GM12878 (cell line): ENCODE measurements at regions not wholly inside any gene's neighbourhood (a gene's known extent, or its start where the extent isn't known, plus 50 kb on each side); places are given as distances from the start of the nearest gene placed in this dataset.

Source experiments
- CEBPB ChIP-seq, 2 experiments: fragments of 150-350 bp in 1 of 2; IDR thresholded peaks; 2 replicates each; pipeline ENCODE4 v1.6.1; 2012 to 2014; ENCODE audit warnings: low read depth in 2 of 2, low read length in 2 of 2, borderline replicate concordance in 1 of 2, inconsistent platforms in 1 of 2
- CTCF ChIP-seq, 3 experiments: IDR thresholded peaks in 2 of 3; conservative IDR thresholded peaks in 1 of 3; 2 replicates each; pipeline ENCODE4 v1.5.1; 2011; ENCODE audit warnings: low read depth in 3 of 3, low read length in 3 of 3, mild to moderate bottlenecking in 3 of 3, control low read depth in 2 of 3, moderate library complexity in 2 of 3, inconsistent platforms in 1 of 3, mixed read lengths in 1 of 3; ENCODE audit not compliant: control insufficient read depth in 2 of 3, insufficient read depth in 1 of 3; ENCODE audit errors: extremely low read depth in 1 of 3
- EZH2 ChIP-seq: IDR thresholded peaks from 2 replicates; pipeline ENCODE4 v1.6.1; 2012; ENCODE audit warnings: low read depth, mild to moderate bottlenecking, control low read depth, inconsistent platforms, low read length, borderline replicate concordance; ENCODE audit not compliant: control insufficient read depth
- HDAC2 ChIP-seq: fragments of 200-600 bp; sonication (generic); IDR thresholded peaks from 2 replicates; pipeline ENCODE4 v1.6.1; 2017
- NR2C2 ChIP-seq: IDR thresholded peaks from 2 replicates; pipeline ENCODE4 v1.6.1; 2011; ENCODE audit warnings: borderline replicate concordance, low read depth; ENCODE audit not compliant: control insufficient read depth, insufficient read length
- NR2F1 ChIP-seq: fragments of 450-650 bp; conservative IDR thresholded peaks from 2 replicates; pipeline ENCODE4 v1.6.1; 2017; ENCODE audit warnings: mild to moderate bottlenecking
- POLR2A ChIP-seq: IDR thresholded peaks from 2 replicates; pipeline ENCODE4 v1.6.1; 2011; ENCODE audit warnings: low read depth, mild to moderate bottlenecking, low read length
- POLR2AphosphoS5 ChIP-seq: IDR thresholded peaks from 2 replicates; pipeline ENCODE4 v1.6.1; 2011; ENCODE audit warnings: mild to moderate bottlenecking, low read length, inconsistent platforms
- RCOR1 ChIP-seq: conservative IDR thresholded peaks from 2 replicates; pipeline ENCODE4 v1.6.1; 2012; ENCODE audit warnings: low read depth, low read length, improper control_type of control experiment
- RELA ChIP-seq: fragments of 450-650 bp; IDR thresholded peaks from 2 replicates; pipeline ENCODE4 v1.8.0; 2014; ENCODE audit warnings: borderline replicate concordance; ENCODE audit not compliant: partially characterized antibody
- SMAD1 ChIP-seq: fragments of 450-650 bp; IDR thresholded peaks from 2 replicates; pipeline ENCODE4 v1.6.1; 2018; ENCODE audit warnings: mild to moderate bottlenecking, low read depth; ENCODE audit not compliant: partially characterized antibody
- SPI1 ChIP-seq: IDR thresholded peaks from 2 replicates; pipeline ENCODE4 v1.6.1; 2011; ENCODE audit warnings: low read depth, mild to moderate bottlenecking, low read length, moderate library complexity, borderline replicate concordance; ENCODE audit not compliant: insufficient read depth
- ZNF274 ChIP-seq: IDR thresholded peaks from one replicate; pipeline ENCODE4 v1.8.0; 2011; ENCODE audit not compliant: insufficient read length, insufficient read depth

GRCh38 chr5:12272389-12272788 lies 368.1 kb upstream of the CTNND2 start:
- TF ChIP-seq HDAC2 (no peak), CTCF (IDR thresholded peaks at IDR 0.05 in 2 of 3, conservative IDR thresholded peaks at IDR 0.05 in 1 of 3; ENCODE audit: control insufficient read depth in 2 of 3, extremely low read depth in 1 of 3, insufficient read depth in 1 of 3, low read depth in 3 of 3, low read length in 3 of 3) (no peak), ZNF274 (no peak), EZH2 (no peak), CEBPB (IDR thresholded peaks at IDR 0.05; ENCODE audit: borderline replicate concordance in 1 of 2, low read depth in 2 of 2, low read length in 2 of 2) (no peak), NR2F1 (no peak), RELA (no peak), POLR2A (no peak), SMAD1 (no peak), NR2C2 (no peak), POLR2AphosphoS5 (no peak), RCOR1 (no peak), SPI1 (no peak)
